NCI-H226 (cell line): ENCODE measurements at regions not wholly inside any gene's neighbourhood (a gene's known extent, or its start where the extent isn't known, plus 50 kb on each side); places are given as distances from the start of the nearest gene placed in this dataset.

Experiments used
- DNase-seq: peaks from one replicate; pipeline ENCODE4 v3.0.0-alpha.2; 2015

GRCh38 chr2:46239175-46239846 lies 57.9 kb upstream of the EPAS1 start:
- no peak for DNase-seq

DNA sequence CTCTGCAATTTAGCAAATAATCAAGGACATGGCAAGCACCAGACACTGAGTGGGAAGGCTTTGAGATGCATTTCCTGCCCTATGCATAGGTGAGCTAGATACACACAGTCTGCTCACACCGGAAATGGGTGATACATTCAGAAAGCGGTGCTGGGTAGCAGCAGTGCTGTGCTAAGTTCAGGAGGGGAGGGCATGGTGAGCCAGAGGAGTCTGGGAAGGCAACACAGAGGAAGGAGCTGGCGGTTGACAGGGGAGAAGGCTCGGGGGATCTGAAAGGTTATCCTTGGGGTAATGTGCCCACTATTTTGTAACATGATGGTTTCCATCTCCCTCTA lies 57.4 kb upstream of the EPAS1 start:
- DNase-seq: no peak

GRCh38 chr2:46241344-46241743 lies 55.9 kb upstream of the EPAS1 start:
- DNase-seq: peak; percentile 57

DNA sequence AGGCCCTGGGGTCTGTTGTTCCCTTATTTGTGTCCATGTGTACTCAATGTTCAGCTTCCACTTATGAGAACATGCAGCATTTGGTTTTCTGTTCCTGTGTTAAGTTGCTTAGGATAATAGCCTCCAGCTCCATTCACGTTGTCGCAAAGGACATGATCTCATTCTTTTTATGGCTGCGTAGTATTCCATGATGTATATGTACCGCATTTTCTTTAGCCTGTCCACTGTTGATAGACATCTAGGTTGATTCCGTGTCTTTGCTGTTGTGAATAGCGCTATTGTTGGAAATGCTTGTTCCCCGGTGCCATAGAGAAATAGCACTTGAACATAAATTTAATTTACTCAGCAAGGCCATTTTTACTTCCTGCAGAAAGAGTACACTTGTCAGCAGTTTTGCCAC lies 51.3 kb upstream of the EPAS1 start:
- DNase-seq: no peak

- no peak for DNase-seq
These were observed 50.4 kb upstream of the EPAS1 start for GRCh38 chr2:46246790-46247189.
